ENCODE measurements at regions not wholly inside any gene's neighbourhood (a gene's known extent, or its start where the extent isn't known, plus 50 kb on each side); places are given as distances from the start of the nearest gene placed in this dataset.

DNA sequence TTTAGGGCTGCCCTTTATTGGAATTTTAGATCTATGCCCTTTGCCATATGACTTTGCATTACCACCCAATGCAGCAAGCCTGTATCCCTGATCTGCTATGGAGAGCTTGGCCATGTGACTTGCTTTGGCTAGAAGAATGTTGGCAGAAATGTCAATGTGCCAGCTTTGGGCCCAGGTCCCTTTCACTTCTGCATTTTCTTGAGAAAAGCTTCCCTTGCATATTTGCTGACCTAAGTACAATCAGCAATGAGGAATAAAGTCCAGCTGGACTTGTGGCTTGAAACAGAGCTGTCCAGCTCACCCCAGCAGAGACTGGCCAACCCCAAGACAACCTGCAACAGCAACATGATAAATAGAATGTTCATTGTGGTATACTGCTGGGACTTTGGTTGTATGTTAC, 135.9 kb downstream of the PAH start:
- no peaks in the 10 kb centered on the region for H3K9me3 Mint-ChIP-seq
- H3K36me3 Mint-ChIP-seq (ENCODE audit: low read depth) = no peaks in the 10 kb centered on the region
- H3K4me3 Mint-ChIP-seq = no peak overlapping the region
- H3K27ac Mint-ChIP-seq = no peak overlapping the region
- H3K27me3 Mint-ChIP-seq (ENCODE audit: low read depth) = no peaks in the 10 kb centered on the region
- H3K4me1 Mint-ChIP-seq (ENCODE audit: low read depth) = no peaks in the 10 kb centered on the region

DNA sequence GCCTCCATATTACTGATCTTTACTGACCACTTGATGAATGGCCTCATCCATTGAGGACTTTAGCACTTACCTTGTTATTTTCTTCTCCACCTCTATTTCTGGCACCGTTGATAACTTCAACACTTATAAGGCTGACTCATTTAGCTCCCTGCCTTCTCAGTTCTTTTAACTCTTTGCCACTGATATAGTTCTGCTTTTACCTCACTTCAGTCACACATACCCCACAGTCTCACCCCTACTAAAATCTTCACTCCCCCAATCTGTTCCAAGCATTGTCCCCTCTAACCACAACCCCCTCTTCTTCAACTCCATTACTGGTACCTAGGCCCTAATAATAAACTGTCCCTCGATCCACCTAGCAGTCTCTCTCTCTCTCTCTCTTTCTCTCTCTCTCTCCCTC, 141.0 kb downstream of the PAH start:
- Mint-ChIP-seq H3K9me3 (no peaks in the 10 kb centered on the region), H3K36me3 (ENCODE audit: low read depth) (no peaks in the 10 kb centered on the region), H3K4me1 (ENCODE audit: low read depth) (no peaks in the 10 kb centered on the region), H3K4me3 (no peak overlapping the region), H3K27me3 (ENCODE audit: low read depth) (no peaks in the 10 kb centered on the region), H3K27ac (no peak overlapping the region)

GRCh38 chr12:102769323-102769916, 147.6 kb downstream of the PAH start:
- Mint-ChIP-seq H3K27ac (no peak overlapping the region), H3K36me3 (ENCODE audit: low read depth) (no peaks in the 10 kb centered on the region), H3K9me3 (no peaks in the 10 kb centered on the region)

GRCh38 chr12:102766961-102767360, 150.1 kb downstream of the PAH start:
- Mint-ChIP-seq H3K4me1 (ENCODE audit: low read depth) (no peaks in the 10 kb centered on the region), H3K4me3 (no peak overlapping the region), H3K36me3 (ENCODE audit: low read depth) (no peaks in the 10 kb centered on the region), H3K9me3 (no peaks in the 10 kb centered on the region), H3K27me3 (ENCODE audit: low read depth) (peaks cover 9% of the 10 kb centered on the region), H3K27ac (no peak overlapping the region)

More at GRCh38 chr12:102769323-102769916, 147.6 kb downstream of the PAH start:
- Mint-ChIP-seq H3K4me1 (ENCODE audit: low read depth) (no peaks in the 10 kb centered on the region), H3K27me3 (ENCODE audit: low read depth) (peaks cover 9% of the 10 kb centered on the region), H3K4me3 (no peak overlapping the region)

- Mint-ChIP-seq H3K4me1 (ENCODE audit: low read depth) (no peaks in the 10 kb centered on the region), H3K4me3 (no peak overlapping the region), H3K9me3 (no peaks in the 10 kb centered on the region), H3K27ac (no peak overlapping the region), H3K27me3 (ENCODE audit: low read depth) (peaks cover 8% of the 10 kb centered on the region), H3K36me3 (ENCODE audit: low read depth) (no peaks in the 10 kb centered on the region)
Measured at GRCh38 chr12:102765736-102766135, 151.3 kb downstream of the PAH start.

DNA sequence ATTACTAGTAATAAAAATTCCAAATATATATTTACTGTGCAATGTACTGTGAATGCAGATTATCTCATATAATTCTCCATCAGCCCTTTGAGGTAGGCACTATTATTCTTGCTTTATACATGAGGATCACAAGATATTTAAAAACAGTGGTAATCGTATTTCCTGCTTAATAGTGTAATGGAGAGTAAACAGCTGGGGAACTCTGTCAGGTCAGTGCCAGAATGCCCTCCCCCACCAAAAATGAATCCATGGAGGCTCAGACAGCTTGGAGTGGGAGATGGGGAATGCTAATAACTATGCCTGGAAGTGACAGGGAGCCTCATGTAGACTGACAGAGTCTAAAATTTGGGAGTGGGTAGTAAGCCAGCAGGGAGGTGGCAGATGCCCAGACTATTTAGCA, 153.6 kb downstream of the PAH start:
- H3K4me1 Mint-ChIP-seq (ENCODE audit: low read depth) = no peaks in the 10 kb centered on the region
- H3K27me3 Mint-ChIP-seq (ENCODE audit: low read depth) = peaks cover 3% of the 10 kb centered on the region
- H3K36me3 Mint-ChIP-seq (ENCODE audit: low read depth) = no peaks in the 10 kb centered on the region
- no peak overlapping the region for H3K4me3 Mint-ChIP-seq
- H3K9me3 Mint-ChIP-seq = no peaks in the 10 kb centered on the region
- H3K27ac Mint-ChIP-seq = no peak overlapping the region

GRCh38 chr12:102763061-102763460, 154.0 kb downstream of the PAH start:
- H3K27ac Mint-ChIP-seq = no peak overlapping the region
- no peaks in the 10 kb centered on the region for H3K9me3 Mint-ChIP-seq
- H3K4me1 Mint-ChIP-seq (ENCODE audit: low read depth) = no peaks in the 10 kb centered on the region
- H3K36me3 Mint-ChIP-seq (ENCODE audit: low read depth) = no peaks in the 10 kb centered on the region
- no peak overlapping the region for H3K4me3 Mint-ChIP-seq
- peaks cover 3% of the 10 kb centered on the region for H3K27me3 Mint-ChIP-seq (ENCODE audit: low read depth)

DNA sequence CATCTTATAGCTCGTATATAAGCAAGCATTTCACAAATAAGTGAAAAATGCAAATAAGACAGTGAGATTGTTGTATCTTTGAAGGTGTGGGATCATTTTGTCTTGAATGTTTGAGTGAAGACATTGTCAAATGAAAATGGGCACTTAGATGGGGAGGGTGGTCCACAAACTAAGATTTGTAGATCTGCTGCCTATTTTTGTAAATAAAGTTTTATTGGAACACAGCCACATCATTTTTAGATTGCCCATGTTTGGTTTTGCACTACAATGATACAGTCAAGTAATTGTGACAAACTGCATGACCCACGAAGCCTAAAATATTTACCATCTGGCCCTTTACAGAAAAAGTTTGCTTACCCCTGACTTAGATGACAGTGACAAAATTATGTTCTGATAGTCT, 156.7 kb downstream of the PAH start:
- Mint-ChIP-seq H3K36me3 (ENCODE audit: low read depth) (no peaks in the 10 kb centered on the region), H3K9me3 (no peaks in the 10 kb centered on the region), H3K4me1 (ENCODE audit: low read depth) (no peaks in the 10 kb centered on the region), H3K27me3 (ENCODE audit: low read depth) (no peaks in the 10 kb centered on the region), H3K4me3 (no peak overlapping the region), H3K27ac (no peak overlapping the region)

GRCh38 chr12:102759466-102759865, 157.6 kb downstream of the PAH start:
- H3K36me3 Mint-ChIP-seq (ENCODE audit: low read depth) = no peaks in the 10 kb centered on the region
- H3K27me3 Mint-ChIP-seq (ENCODE audit: low read depth) = no peaks in the 10 kb centered on the region
- no peak overlapping the region for H3K4me3 Mint-ChIP-seq
- H3K4me1 Mint-ChIP-seq (ENCODE audit: low read depth) = no peaks in the 10 kb centered on the region
- H3K9me3 Mint-ChIP-seq = no peaks in the 10 kb centered on the region
- H3K27ac Mint-ChIP-seq = no peak overlapping the region

- Mint-ChIP-seq H3K27ac (no peak overlapping the region), H3K36me3 (ENCODE audit: low read depth) (no peaks in the 10 kb centered on the region), H3K9me3 (no peaks in the 10 kb centered on the region), H3K4me3 (no peak overlapping the region), H3K4me1 (ENCODE audit: low read depth) (no peaks in the 10 kb centered on the region), H3K27me3 (ENCODE audit: low read depth) (no peaks in the 10 kb centered on the region)
Measured at GRCh38 chr12:102757882-102758226, 159.2 kb downstream of the PAH start.

DNA sequence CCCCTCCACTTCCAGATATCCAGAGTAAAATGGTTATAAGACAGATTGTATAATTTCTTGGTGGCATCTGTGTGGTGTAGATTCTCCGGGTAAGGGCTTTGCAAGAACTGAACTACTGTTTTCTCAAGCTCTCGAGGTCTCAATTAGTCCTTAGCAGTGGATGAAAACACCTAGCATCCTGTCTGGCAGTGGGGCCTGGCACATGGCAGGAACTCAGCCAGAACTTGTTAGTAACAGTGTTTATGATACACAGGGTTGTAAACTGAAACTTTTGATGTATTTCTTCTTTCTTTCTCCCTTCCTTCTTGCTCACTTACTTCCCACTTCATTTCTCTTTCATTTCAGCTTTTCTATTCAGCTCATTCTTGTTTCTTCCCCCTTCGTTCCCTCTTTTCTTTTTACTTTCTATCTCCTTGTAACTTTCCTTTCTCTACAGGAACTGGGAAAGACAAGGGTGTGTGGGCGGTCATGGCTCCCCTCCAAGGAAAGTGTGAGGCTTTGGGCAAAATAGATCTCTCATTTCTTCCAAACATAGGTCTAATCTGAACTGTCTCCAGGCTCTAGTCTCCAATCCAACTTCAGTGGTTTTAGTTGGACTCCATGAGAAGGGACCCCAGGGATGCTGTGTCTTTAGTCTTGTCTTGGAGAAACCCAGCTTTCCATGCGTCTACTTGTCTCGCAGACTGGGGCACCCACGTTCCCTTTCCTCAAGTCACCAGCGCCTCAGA, 159.7 kb downstream of the PAH start:
- Mint-ChIP-seq H3K9me3 (no peaks in the 10 kb centered on the region), H3K27me3 (ENCODE audit: low read depth) (no peaks in the 10 kb centered on the region), H3K4me1 (ENCODE audit: low read depth) (no peaks in the 10 kb centered on the region), H3K4me3 (no peak overlapping the region), H3K27ac (no peak overlapping the region), H3K36me3 (ENCODE audit: low read depth) (no peaks in the 10 kb centered on the region)

- Mint-ChIP-seq H3K27ac (no peak overlapping the region), H3K9me3 (no peaks in the 10 kb centered on the region)
Measured at GRCh38 chr12:102756530-102756929, 160.5 kb downstream of the PAH start.

GRCh38 chr12:102755266-102755665, 161.8 kb downstream of the PAH start:
- Mint-ChIP-seq H3K9me3 (no peaks in the 10 kb centered on the region), H3K27me3 (ENCODE audit: low read depth) (no peaks in the 10 kb centered on the region), H3K4me3 (no peak overlapping the region), H3K27ac (no peak overlapping the region), H3K4me1 (ENCODE audit: low read depth) (no peaks in the 10 kb centered on the region), H3K36me3 (ENCODE audit: low read depth) (no peaks in the 10 kb centered on the region)

More at GRCh38 chr12:102756530-102756929, 160.5 kb downstream of the PAH start:
- Mint-ChIP-seq H3K4me1 (ENCODE audit: low read depth) (no peaks in the 10 kb centered on the region), H3K4me3 (no peak overlapping the region), H3K36me3 (ENCODE audit: low read depth) (no peaks in the 10 kb centered on the region), H3K27me3 (ENCODE audit: low read depth) (no peaks in the 10 kb centered on the region)

GRCh38 chr12:102753802-102754201, 163.2 kb downstream of the PAH start:
- Mint-ChIP-seq H3K9me3 (no peaks in the 10 kb centered on the region), H3K27me3 (ENCODE audit: low read depth) (no peaks in the 10 kb centered on the region), H3K4me3 (no peak overlapping the region), H3K27ac (no peak overlapping the region), H3K4me1 (ENCODE audit: low read depth) (no peaks in the 10 kb centered on the region), H3K36me3 (ENCODE audit: low read depth) (no peaks in the 10 kb centered on the region)

- Mint-ChIP-seq H3K4me3 (no peak overlapping the region), H3K27me3 (ENCODE audit: low read depth) (no peaks in the 10 kb centered on the region), H3K36me3 (ENCODE audit: low read depth) (no peaks in the 10 kb centered on the region), H3K4me1 (ENCODE audit: low read depth) (no peaks in the 10 kb centered on the region), H3K27ac (no peak overlapping the region), H3K9me3 (no peaks in the 10 kb centered on the region)
Measured at GRCh38 chr12:102748704-102749103, 168.3 kb downstream of the PAH start.

Measured in T-helper 1 cell treated with Interleukin-12 subunit alpha and Interleukin-12 subunit beta and Interleukin-4 antibody, amounts not matched to agents 30 μg/mL and 1 μg/mL, for 36 hours (primary cell).